GM12801 (cell line): ENCODE measurements at regions not wholly inside any gene's neighbourhood (a gene's known extent, or its start where the extent isn't known, plus 50 kb on each side); places are given as distances from the start of the nearest gene placed in this dataset.

Source experiments
- TF ChIP-seq, protein P1 (sequence below): IDR thresholded peaks from one replicate; pipeline ENCODE4 v1.5.1; 2011; ENCODE audit warnings: control low read depth; ENCODE audit not compliant: insufficient read length; ENCODE audit errors: extremely low read depth

DNA sequence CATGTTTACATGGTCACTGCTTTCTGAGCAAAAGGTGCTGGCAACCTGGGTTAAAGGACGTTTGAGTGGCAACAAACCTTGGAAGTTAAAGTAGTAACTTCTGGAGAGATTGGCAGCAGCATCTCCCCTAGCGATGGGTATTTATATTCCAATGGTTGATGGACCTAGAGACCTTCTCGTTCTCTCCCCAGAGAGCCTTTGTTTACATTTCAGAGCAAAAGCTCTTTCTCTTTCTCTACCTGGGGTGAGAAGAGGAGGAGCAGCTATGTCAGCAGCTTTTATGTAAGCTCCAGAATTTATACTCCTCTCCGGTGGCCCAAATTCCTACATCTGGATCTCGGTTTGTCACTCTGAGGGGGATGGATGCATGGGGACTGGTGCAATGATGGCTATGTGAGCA lies 213.7 kb upstream of the ARL4C start:
- TF ChIP-seq, protein P1, sequence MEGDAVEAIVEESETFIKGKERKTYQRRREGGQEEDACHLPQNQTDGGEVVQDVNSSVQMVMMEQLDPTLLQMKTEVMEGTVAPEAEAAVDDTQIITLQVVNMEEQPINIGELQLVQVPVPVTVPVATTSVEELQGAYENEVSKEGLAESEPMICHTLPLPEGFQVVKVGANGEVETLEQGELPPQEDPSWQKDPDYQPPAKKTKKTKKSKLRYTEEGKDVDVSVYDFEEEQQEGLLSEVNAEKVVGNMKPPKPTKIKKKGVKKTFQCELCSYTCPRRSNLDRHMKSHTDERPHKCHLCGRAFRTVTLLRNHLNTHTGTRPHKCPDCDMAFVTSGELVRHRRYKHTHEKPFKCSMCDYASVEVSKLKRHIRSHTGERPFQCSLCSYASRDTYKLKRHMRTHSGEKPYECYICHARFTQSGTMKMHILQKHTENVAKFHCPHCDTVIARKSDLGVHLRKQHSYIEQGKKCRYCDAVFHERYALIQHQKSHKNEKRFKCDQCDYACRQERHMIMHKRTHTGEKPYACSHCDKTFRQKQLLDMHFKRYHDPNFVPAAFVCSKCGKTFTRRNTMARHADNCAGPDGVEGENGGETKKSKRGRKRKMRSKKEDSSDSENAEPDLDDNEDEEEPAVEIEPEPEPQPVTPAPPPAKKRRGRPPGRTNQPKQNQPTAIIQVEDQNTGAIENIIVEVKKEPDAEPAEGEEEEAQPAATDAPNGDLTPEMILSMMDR: no peak

DNA sequence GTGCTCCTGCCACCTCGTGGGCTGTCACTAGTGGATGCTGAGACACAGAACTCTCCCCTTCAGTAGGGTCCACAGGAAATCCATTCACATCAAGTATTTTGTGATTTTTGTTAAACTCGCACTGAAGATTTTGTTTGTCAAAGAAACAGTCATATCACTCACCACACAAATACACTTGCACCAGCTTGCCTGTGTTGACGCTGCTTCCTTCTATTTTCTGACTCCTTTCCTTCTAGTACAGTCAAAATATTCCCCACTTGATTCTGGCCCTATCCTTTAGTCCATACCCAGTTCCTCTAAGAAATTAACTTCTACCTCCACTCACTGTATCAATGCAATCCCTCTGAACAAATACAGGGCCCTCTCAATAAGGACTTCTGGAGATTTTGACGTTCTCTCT lies 213.2 kb upstream of the ARL4C start:
- TF ChIP-seq, protein P1: no peak

DNA sequence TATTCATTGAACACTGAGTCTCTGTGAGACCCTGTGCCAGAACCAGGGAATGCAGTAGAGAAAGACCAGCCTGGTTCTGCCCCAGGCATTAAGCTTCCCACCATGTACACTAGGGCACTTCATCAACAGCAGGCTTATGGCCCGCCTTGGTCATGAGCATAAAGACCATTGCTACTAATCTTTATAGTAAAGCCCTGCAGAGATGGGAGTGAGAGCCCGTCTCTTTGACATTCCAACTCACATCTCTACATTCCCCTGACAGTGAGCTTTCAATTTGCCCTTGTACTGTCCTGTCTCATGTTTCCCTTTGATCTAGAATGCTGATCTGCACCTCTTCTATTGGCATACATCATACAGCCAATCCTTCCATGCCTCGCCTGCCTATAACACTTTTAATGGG lies 211.8 kb upstream of the ARL4C start:
- TF ChIP-seq, protein P1: no peak

- TF ChIP-seq, protein P1: no peak
Observed at GRCh38 chr2:234708091-234708683, 211.3 kb upstream of the ARL4C start.

- TF ChIP-seq, protein P1: no peak
Observed at GRCh38 chr2:234706086-234706485, 209.2 kb upstream of the ARL4C start.

- TF ChIP-seq, protein P1: no peak
Observed at GRCh38 chr2:234705108-234705507, 208.2 kb upstream of the ARL4C start.

DNA sequence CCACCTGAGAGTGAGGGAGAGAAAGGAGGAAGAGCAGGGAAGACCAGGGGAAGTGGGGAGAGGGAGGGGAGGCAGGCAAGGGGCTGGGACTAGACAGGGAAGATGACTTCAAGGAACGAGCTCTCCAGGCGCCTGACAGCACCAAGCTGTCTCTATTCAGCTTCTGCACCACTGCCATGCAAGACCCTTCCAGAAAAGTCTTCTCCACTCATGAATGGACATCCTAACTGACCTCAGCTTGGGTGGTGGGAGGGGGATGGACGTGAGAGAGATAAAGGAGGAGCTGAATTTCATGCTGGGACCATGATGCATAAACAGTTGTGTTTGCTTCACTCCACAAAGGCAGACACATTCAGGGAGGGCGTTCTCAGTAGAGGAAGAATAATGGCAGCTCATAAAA lies 206.4 kb upstream of the ARL4C start:
- TF ChIP-seq, protein P1: no peak
